GM21723 (cell line): ENCODE measurements at regions not wholly inside any gene's neighbourhood (a gene's known extent, or its start where the extent isn't known, plus 50 kb on each side); places are given as distances from the start of the nearest gene placed in this dataset.

Experiments used
- ATAC-seq: cut with Tn5 transposase; IDR thresholded peaks from one replicate; pipeline ENCODE4 v1.9.1; 2021; ENCODE audit warnings: mild to moderate bottlenecking, moderate library complexity; ENCODE audit not compliant: unreplicated experiment

GRCh38 chr18:1995041-1995612 lies 576.2 kb downstream of the METTL4 start:
- ATAC-seq, result no peak

GRCh38 chr18:1998121-1998520 lies 573.2 kb downstream of the METTL4 start:
- no peak for ATAC-seq

GRCh38 chr18:1999387-1999786 lies 571.9 kb downstream of the METTL4 start:
- ATAC-seq, result no peak

- ATAC-seq, result no peak
Observed at GRCh38 chr18:2002151-2002550, 569.2 kb downstream of the METTL4 start.

- no peak for ATAC-seq
Observed at GRCh38 chr18:2002604-2003003, 568.7 kb downstream of the METTL4 start.

GRCh38 chr18:2009942-2010697 lies 561.2 kb downstream of the METTL4 start:
- no peak for ATAC-seq

- no peak for ATAC-seq
Observed at GRCh38 chr18:2027016-2027415, 544.3 kb downstream of the METTL4 start.

- no peak for ATAC-seq
Observed at GRCh38 chr18:2027756-2028155, 543.5 kb downstream of the METTL4 start.

- ATAC-seq, result no peak
Observed at GRCh38 chr18:2028986-2029385, 542.3 kb downstream of the METTL4 start.

- ATAC-seq, result no peak
Observed at GRCh38 chr18:2030647-2031046, 540.7 kb downstream of the METTL4 start.

GRCh38 chr18:2032036-2032435 lies 539.3 kb downstream of the METTL4 start:
- no peak for ATAC-seq

- no peak for ATAC-seq
Observed at GRCh38 chr18:2035056-2035455, 536.2 kb downstream of the METTL4 start.

GRCh38 chr18:2036086-2036485 lies 535.2 kb downstream of the METTL4 start:
- ATAC-seq, result no peak

GRCh38 chr18:2040279-2040678 lies 531.0 kb downstream of the METTL4 start:
- ATAC-seq, result no peak

- ATAC-seq, result no peak
Observed at GRCh38 chr18:2049986-2050385, 521.3 kb downstream of the METTL4 start.

GRCh38 chr18:2050702-2051201 lies 520.6 kb downstream of the METTL4 start:
- no peak for ATAC-seq

GRCh38 chr18:2053490-2054089 lies 517.7 kb downstream of the METTL4 start:
- no peak for ATAC-seq

- no peak for ATAC-seq
Observed at GRCh38 chr18:2059336-2059735, 512.0 kb downstream of the METTL4 start.

- ATAC-seq, result no peak
Observed at GRCh38 chr18:2060086-2060485, 511.2 kb downstream of the METTL4 start.

GRCh38 chr18:2070631-2071030 lies 500.7 kb downstream of the METTL4 start:
- ATAC-seq, result no peak

- ATAC-seq, result no peak
Observed at GRCh38 chr18:2075499-2075898, 495.8 kb downstream of the METTL4 start.

- ATAC-seq, result no peak
Observed at GRCh38 chr18:2082676-2083075, 488.6 kb downstream of the METTL4 start.
